ENCODE measurements at regions not wholly inside any gene's neighbourhood (a gene's known extent, or its start where the extent isn't known, plus 50 kb on each side); places are given as distances from the start of the nearest gene placed in this dataset.

GRCh38 chr3:56854856-56855611 is 53.3 kb upstream of the ARHGEF3 start:
- TF ChIP-seq EZH2 (IDR thresholded peaks at IDR 0.05; ENCODE audit: insufficient read depth, poor library complexity, severe bottlenecking) (no peak), EZH2phosphoT487 (IDR thresholded peaks at IDR 0.05; ENCODE audit: insufficient read depth, low read depth) (no peak)
